Stimulated activated CD4-positive, alpha-beta T cell treated with anti-CD3 and anti-CD28 coated beads, TNF-alpha, amount 100 ng/mL, for 24 hours (primary cell): ENCODE measurements at regions not wholly inside any gene's neighbourhood (a gene's known extent, or its start where the extent isn't known, plus 50 kb on each side); places are given as distances from the start of the nearest gene placed in this dataset.

Source experiments
- DNase-seq, 3 experiments: peaks; one replicate each; pipeline ENCODE4 v3.0.0-alpha.2; 2020; ENCODE audit warnings: low read depth in 3 of 3

DNA sequence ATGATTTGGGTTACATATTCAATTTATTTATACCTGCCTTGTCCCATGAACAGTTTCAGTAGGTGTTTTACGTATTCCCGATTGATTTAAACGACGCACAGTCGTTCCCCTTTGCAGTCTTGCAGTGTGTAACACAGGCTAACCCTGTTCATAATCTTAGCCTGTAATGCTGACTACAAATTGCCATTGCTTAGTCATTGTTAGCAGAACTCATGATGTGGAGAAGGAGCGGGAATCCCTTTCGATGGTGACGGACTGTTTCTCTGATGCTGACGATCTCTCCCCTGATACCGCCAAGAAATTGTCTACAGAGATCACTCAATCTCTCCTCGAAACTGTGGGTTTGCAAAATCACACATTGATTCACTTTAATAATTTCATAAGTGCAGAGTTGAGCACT, 93.2 kb downstream of the MRPL36 start:
- no peak for DNase-seq

DNA sequence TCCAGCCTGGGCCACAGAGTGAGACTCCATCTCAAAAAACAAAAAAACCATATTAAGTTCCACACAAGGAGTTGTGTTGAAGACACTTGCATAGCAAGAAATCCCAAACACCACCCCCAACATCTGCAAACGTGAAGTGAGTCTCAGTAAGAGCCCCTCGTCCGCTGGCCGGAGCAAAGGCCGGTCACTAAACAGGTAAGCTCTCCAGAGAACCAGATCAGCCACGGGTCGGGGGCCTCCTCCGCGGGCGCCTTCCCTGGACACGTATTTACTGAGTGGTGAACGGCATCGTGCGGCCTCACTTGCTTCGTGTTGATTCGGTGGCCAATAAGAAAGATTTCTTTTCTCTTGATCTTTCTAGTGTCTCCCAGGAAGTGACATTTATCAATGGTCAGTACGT, 93.6 kb downstream of the MRPL36 start:
- no peak for DNase-seq

DNA sequence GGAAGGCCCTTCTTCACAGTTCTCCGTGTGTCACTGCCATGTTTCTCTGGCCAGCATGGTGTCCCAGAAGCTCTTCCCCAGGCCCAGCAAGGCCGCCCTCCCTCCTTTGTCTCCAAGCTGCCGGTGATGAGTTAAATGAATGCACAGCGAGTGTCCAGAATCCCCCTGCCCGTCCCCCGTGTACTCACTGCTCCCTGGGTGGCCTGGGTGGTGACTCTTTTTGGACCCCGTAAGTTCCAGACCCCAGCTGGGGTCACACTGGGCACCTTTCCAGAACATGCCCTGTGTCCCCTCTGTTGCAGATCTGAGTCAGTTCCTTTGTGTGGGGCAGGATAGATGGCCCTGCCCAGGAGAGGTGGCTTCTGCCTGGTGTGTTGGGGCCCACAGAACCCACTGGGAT, 95.0 kb downstream of the MRPL36 start:
- no peak for DNase-seq

DNA sequence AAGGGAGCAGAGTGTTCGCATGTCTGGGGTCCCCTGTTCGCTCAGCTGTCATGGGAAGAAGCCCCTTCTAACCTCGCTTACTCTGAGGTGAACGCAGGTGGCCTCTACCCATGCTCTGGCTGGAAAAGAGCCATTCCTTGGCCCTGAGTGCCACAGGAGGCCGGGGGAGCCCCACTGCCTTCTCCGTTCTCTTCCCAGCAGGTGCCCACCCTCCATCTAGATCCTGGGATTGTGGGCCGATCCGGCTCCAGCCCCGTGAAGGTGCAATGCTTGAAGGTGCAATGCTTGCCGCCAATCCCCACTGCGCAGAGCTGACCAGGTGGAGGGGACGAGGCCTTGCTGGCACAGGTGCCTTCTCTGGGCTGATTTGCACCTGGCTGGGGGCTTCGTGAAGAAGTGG, 95.4 kb downstream of the MRPL36 start:
- no peak for DNase-seq

DNA sequence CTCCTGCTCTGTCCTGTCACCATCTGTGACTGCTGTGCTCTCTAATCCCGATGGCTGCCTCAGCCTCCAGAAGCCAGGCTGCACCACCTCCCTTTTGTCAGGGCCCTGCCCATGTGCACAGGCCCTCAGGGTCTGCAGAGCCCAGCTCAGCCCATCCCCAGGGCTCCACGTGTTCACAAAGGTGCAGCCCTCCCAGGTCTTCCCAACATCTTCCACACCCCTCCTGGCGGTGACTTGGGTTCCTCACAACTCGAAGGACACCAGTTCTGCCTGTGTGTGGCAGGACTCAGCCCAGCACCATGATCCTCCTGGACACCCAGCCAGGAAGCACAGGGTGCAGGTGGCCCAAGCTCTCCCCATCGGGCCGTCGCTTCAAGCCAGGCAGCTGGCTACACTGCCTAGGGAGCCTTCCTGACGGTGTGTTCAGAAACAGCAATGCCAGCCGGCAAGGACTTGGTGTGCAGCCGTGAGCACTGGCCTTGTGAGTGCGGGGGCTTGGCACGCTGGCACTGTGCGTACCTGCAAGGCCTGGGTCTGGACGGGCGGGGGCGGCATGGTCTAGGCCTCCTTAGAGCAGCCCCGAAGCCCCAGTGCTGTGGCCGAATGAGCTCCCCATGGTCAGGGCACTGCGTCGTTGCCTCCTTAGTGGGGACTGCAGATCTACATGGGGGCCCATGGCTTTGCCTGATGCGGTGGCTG, 96.1 kb downstream of the MRPL36 start:
- DNase-seq, result no peak

DNA sequence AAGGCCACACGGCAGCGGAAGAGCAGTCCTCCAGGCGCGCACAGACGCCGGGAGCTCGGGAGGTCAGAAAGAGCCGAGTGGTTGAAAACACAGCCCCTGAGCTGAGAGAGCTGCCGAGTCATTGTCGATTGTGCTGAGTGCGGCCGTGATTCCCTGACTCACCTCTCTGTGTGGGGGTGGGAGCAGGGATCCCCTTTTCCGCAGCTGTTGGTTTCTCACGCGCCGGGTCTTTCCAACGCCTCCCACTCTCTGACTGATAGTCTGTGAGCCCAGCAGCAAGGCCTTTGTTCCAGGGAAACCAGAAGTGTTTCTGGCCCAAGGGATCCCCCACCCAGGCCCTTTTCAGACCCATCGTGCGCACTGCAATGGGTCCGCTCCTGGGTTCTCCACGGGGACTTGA, 97.3 kb downstream of the MRPL36 start:
- no peak for DNase-seq

DNA sequence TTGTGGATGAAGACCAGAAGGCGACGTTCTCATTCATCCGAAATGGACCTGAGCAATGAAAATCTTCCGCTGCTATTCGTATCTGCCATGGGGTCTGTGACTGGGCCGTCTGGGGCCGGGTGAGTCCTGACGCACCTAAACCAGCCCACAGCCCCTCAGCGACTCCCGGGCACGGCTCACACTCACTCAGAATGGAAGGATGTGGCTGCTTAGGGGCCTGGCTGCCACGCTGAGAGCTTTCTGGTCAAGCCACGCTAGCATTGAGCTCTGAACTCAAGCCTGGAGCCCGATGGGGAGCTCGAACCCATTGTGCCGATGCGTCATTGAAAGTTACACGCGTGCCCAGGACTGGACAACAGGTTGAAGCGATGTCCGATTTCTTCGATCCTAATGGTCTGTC, 97.8 kb downstream of the MRPL36 start:
- DNase-seq, result no peak

DNA sequence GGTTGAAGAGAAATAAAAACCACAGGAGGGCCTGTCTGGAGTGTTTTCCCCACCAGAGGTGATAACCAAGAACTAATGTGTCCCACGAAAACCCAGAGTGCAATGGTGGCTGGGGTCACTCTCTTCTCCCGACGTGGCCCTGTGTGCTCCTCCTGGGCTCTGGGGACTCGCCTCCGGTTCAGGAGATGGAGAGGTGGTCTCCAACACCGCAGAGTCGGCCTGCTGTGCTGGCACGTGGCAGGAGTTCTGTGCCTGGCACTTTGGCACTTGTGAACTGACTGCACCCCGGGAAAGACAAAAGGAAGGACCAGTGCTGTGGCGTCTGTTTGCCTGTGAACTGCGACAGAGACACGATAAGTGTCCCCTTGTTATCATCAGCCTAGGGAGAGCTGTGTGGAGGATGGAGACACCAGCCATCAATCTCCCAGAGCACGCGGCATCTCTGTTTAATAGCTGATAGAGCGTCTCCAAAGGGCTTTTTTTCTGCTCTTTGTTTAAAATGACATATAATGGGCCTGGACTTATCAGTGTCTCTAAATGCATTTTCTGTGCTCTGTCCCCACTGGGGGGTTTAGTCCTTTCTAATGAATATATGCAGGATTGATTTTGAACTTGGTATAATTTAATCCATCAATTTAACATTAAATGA, 98.3 kb downstream of the MRPL36 start:
- DNase-seq, result no peak

DNA sequence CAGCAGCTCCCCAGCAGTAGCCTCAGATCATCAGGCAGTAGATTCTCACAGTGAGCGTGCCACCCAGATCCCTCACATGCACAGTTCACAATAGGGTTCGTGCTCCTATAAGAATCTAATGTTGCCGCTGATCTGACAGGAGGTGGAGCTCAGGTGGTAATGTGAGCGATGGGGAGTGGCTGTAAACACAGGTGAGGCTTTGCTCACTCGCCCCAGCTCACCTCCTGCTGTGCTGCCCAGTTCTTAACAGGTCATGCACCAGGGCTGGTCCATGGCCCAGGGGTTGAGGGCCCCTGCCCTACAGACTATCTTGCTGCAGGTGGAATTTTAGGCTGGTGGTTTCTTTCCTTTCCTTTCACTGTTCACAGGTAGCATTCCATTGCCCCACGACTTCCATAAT, 100.2 kb downstream of the MRPL36 start:
- no peak for DNase-seq

DNA sequence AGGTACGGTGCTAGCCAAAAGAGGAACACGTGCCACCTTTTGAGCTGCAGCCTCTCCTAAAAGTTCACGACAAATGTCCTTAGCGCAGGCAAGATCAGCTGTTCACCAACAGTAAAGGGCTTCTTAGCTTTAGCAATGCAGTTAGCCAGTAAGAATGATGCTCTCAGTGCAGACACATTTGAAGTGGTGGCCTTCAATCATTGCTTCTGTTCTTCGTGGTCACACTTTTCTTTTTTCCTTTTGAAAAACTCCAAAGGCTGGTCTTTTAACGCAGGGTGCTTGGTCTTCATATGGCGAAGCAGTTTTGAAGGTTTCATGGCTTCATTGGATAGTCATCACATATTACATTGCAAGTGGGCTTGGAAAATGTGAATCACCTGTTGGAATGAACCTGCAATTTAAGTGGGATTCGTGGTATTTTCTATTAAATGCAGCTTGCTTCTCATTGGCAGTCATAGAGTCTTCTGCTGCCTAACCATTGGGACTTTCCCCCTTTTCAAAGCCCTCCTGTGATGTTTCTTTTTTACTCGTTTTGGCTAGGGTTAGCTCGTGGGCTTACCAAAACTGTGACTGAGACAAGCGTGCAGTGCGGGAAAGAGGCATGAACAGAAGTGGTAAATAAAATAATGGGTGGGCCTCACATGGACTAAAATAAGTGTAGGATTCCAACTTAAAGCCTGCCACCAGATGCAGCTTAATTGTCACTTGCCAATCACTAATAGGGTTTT, 100.9 kb downstream of the MRPL36 start:
- no peak for DNase-seq

DNA sequence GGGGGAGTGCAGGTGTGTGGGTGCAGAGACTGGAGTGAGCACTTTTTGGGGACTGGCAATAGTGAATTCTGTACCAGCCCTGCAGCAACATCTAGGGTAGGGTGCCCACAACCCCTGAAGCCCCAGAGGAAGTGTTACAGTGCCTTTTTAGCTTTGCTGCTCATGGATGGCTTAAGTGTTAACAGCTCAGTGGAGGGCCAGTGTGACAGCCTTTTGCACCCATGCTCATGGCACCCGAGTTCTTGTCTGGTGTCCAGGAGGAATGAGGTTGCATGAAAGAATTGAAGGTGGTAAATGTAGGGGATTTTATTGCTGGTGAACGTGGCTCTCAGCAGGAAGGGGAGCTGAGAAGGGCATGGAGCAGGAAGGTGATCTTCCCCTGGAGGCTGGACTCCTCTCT, 107.3 kb downstream of the MRPL36 start:
- DNase-seq, result no peak

DNA sequence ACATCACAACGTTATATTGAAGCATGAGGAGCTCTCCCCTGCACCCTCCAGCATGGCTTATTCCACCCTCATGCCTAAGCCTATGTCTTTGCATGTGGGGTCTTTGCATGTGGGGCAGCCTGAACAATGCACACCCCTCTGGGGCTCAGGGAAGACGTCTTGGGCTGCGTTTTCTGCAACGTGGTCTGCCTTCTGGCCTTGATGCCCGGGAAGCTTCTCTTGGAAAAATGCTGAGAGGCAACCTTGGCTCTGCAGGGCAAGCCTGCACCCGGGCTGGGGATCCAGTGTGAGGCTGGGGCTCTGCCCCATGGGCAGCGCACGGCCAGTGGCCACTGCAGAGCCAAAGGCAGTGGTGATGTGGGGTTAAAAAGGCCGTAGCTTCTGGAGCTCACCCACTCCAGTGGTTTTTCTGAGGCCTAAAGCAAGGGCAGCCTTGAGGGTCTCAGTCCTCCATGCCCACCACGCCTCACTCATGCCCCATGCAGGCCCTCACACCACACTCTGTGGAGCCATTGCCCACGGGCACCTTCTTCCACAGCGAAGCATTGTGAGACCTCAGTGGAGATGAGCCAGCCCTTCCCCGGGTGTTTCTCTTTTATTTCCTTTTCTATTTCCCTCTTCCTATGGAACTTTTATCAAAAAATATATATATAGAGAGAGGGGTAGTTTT, 112.2 kb downstream of the MRPL36 start:
- DNase-seq, result no peak

DNA sequence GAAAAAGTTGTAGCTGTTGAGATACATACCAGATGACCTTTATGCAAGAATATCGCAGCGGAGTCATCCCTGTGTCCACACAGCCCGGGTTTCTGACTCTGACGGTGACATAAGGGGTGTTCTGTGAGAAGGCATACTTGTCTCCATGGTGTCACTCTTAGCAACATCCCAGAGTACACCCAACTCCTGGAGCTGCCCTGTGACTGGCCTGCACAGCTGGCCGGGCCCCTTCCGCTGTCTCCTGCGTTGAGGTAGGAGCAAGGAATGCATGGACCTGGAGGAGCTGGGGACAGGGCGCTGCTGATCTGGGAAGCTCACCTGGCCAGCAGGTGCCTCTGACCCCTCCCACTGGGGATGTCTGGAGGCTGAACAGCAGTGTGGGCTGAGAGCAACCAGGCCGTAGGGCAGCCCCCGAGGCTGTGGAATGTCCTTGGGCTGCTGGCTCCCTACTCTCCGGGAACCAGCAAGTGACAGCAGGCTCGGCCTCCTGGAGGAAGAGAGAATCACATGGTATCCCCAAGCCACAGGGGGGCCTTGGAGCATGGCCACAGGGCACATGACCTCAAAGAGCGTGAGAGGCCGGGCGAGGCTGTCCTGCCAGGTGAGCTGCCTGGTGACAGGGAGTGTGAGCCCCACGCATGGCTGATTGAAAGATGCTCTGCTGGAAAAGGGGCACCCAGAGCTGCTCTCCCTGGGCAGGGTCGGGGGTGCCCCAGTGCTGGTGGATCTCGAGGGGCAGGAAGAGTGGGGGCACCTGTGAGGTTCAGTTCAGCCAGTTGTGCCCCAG, 113.4 kb downstream of the MRPL36 start:
- DNase-seq, result no peak

DNA sequence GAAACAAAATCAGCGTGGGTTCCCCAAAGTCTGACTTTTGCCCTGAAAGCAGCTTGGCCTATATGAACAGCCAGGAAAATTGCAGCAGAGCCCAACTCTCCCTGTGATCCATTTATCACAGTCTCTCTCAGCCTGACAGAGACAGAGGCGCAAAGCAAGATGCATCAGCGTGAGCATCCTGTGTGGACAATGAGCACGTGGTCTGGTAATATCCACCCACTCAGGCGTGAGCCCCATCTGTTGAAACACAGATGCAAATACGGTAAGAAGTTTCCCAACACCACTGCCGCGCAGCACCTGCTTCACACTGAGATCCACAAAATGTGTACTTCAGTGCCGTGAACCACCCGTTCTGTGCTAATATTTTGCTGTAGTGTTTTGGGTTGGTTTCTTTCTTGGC, 114.6 kb downstream of the MRPL36 start:
- no peak for DNase-seq

DNA sequence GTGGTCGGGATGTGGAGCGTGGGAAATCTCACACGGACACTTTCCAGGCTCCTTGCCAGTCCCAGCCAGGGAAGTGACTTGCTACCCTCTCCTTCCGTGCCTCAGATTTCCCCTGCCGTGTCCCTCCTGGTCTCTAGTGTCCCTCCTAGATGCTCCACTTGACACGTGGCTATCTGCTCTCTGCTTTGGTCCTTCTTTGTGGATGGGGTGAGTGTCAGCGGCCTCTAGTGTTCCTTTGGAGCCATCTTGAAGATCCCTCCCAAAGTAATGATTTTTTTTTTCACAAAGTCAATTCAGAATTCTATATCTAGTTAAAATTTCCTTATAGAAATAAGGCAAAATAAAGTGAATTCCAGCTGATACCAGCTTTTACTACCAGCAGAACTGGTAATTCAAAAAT, 117.7 kb downstream of the MRPL36 start:
- no peak for DNase-seq

DNA sequence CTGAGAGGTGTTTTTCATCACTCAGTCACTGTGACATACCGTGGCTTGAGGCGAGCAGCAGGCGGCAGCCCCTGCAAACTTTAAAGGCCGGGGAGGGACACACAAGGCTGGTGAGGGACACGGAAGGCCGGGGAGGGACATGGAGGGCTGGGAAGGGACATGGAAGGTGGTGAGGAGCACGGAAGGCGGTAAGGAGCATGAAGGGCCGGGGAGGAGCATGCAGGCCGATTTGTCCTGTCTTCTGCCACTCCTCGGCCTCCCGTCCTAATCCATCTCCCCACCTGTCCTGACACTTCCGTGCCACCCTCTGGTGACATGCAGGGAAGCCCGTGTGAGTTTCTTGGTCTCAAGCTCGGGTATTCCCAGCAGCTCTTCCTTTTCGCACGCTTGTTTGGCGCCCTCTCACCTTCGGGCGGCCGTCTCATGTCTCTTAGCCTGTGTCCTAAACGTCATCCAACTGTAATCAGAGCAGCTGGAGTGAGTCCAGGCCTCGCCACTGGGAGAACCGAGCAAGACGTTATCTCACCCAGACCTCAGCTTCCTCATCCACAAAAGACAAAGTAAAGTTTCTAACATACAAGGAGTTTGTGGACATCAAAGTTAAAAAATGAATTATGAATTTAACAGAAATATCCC, 126.5 kb downstream of the MRPL36 start:
- DNase-seq, result no peak

DNA sequence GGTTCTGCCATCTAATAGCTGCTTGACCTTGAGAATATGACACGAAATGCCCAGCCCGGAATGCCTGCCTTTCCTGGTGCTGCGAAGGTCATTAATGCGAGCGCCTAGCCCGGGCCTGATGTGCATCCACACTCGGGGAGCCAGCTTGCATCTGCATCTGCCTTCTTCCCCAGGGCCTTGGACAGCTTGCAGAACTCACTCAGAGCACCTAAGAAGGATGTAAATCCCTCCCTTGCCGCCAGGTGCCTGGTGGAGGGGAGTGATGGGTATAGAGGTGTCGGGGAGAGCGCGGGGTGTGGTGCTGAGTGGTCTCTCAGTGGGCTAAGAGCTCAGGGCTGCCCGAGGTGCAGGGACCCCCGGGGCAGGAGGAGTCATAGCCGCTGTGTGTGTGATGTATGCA, 127.2 kb downstream of the MRPL36 start:
- DNase-seq, result no peak

DNA sequence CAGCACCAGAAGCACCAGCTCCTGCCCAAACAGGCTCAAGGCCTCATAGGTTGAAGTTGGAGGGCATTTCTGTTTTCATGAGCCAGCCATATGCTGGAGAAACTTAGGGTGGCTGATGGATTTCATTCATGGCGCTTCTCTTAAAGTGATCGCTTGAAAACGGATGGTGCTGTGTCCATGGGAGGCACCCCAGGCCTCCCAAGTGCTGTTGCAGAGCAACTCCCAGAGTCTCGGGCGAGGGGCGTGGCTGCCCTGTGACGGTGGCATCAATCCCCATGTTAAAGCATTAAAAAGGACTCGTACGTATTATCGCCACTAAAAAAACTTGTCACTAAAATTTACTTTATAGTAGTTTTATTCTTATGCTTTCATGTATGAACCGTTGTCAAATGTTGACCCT, 128.3 kb downstream of the MRPL36 start:
- no peak for DNase-seq

DNA sequence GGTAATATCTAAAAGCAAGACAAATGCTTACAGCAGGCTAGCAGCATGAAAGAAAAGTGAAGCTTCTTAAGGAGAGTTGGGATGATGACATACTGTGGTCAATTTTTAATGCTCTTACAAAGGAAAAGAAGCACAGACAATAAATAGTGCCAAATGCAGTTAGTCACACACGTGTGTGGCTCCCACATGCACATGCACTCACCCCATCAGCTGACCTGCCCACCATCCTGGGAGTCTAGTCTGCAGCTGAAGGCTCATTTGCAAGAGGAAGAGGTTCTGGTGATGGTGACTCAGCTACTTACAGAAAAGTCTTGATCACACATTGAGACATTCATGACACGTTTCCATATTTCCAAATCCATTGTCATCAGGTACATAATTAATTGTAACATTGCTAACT, 129.3 kb downstream of the MRPL36 start:
- no peak for DNase-seq

DNA sequence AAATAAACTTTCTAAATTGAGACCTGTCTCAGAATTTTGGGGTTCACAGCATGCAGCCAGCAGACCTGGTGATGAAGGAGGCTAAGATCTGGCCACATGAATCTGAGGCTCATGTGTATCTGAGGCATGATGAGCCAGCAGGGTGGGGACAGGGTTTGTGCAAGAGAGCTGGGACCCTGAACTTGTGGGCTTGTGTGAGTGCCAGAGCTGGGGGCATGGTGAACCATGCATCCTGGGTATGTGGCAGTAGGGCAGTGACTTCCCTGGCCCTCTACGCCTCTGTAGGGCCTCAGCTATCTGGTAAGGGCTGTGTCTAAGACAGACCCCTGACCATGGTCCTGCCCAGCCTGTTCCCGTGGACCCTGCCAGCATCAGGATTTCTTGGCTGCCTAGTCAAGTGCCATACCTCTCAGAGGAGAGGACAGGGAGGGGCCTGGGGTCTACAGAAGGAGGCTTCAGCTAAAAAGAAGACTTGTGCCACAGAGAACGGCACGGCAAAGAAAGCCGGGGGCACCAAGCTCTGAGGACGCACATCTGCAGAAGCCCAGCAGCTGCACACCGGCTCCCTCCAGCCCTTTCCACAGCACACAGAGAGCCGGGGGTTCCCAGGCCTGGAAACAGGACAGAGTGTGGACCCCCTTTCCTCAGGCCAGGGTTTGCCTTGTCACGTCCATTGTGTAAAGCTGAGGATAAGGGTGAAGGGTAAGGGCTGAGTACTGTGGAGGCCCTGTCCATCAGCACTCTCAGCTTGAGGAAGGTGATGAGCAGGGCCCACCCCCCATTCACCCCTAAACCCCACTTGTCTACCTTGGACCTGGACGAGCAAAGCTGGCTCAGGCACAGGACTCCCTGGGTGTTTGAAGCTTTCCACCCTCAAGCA, 130.1 kb downstream of the MRPL36 start:
- no peak for DNase-seq
